Thoracic aorta (tissue), 2 donors: ENCODE measurements at regions not wholly inside any gene's neighbourhood (a gene's known extent, or its start where the extent isn't known, plus 50 kb on each side); places are given as distances from the start of the nearest gene placed in this dataset.

Experiments used
- ATAC-seq: fragments of 150-250 bp; one replicate; pipeline ENCODE4 v1.8.0; 2017; ENCODE audit warnings: low read depth; ENCODE audit not compliant: insufficient number of reproducible peaks, low FRiP score
- DNase-seq: peaks from one replicate; pipeline ENCODE4 v3.0.0-alpha.2; 2020; ENCODE audit warnings: low spot score
- H3K27ac ChIP-seq, 2 donors: fragments of 200-600 bp; sonication (generic); 1 replicate in 1 of 2; 2 replicates in 1 of 2; pipeline ENCODE4 v1.5.1; 2016; ENCODE audit warnings: mild to moderate bottlenecking in 2 of 2, moderate library complexity in 2 of 2
- H3K27me3 ChIP-seq: fragments of 200-600 bp; sonication (generic); replicated peaks from 2 replicates; pipeline ENCODE4 v1.6.0; 2016; ENCODE audit warnings: mild to moderate bottlenecking; ENCODE audit not compliant: insufficient read depth
- H3K36me3 ChIP-seq: fragments of 200-600 bp; sonication (generic); one replicate; pipeline ENCODE4 v1.5.1; 2016
- H3K4me1 ChIP-seq, 2 donors: fragments of 200-600 bp; sonication (generic); 1 replicate in 1 of 2; 2 replicates in 1 of 2; pipeline versions ENCODE4 v1.5.1 to v1.6.0; 2016; ENCODE audit warnings: low read depth in 2 of 2, mild to moderate bottlenecking in 1 of 2; ENCODE audit not compliant: control insufficient read depth in 1 of 2
- H3K4me3 ChIP-seq: fragments of 200-600 bp; sonication (generic); 2 replicates; pipeline ENCODE4 v1.5.1; 2016; ENCODE audit warnings: mild to moderate bottlenecking
- H3K9me3 ChIP-seq: fragments of 200-600 bp; sonication (generic); 2 replicates; pipeline ENCODE4 v1.5.1; 2016
- CTCF ChIP-seq: fragments of 200-600 bp; sonication (generic); IDR thresholded peaks from one replicate; pipeline ENCODE4 v1.5.1; 2019; ENCODE audit warnings: antibody characterized with exemption

- ATAC-seq: no peak
- peaks cover 0 to 10% of the 10 kb centered on the region in 2 donors for H3K4me1 ChIP-seq
- H3K4me3 ChIP-seq: no peak overlapping the region
- H3K27ac ChIP-seq: no peak overlapping the region
- peaks cover 6% of the 10 kb centered on the region for H3K9me3 ChIP-seq
- no peak for TF ChIP-seq CTCF
- no peaks in the 10 kb centered on the region for H3K27me3 ChIP-seq
- no peak for DNase-seq
- no peaks in the 10 kb centered on the region for H3K36me3 ChIP-seq
Measured at GRCh38 chr2:43021791-43022509, 204.5 kb downstream of the ZFP36L2 start.

- peaks cover 6% of the 10 kb centered on the region for H3K9me3 ChIP-seq
- H3K36me3 ChIP-seq: no peaks in the 10 kb centered on the region
- H3K4me3 ChIP-seq: no peak overlapping the region
- H3K27ac ChIP-seq: no peak overlapping the region
- H3K27me3 ChIP-seq: no peaks in the 10 kb centered on the region
- no peak for DNase-seq
- H3K4me1 ChIP-seq: peaks cover 0 to 10% of the 10 kb centered on the region in 2 donors
- no peak for TF ChIP-seq CTCF
- no peak for ATAC-seq
Measured at GRCh38 chr2:43020990-43021669, 205.3 kb downstream of the ZFP36L2 start.

GRCh38 chr2:43020296-43020695 is 206.1 kb downstream of the ZFP36L2 start:
- no peak for DNase-seq
- Histone ChIP-seq H3K9me3 (peaks cover 6% of the 10 kb centered on the region), H3K27me3 (no peaks in the 10 kb centered on the region), H3K4me3 (no peak overlapping the region), H3K36me3 (no peaks in the 10 kb centered on the region), H3K27ac (no peak overlapping the region), H3K4me1 (peaks cover 0 to 10% of the 10 kb centered on the region in 2 donors)
- no peak for TF ChIP-seq CTCF
- ATAC-seq: no peak

GRCh38 chr2:43019536-43020183 is 206.7 kb downstream of the ZFP36L2 start:
- Histone ChIP-seq H3K27me3 (no peaks in the 10 kb centered on the region), H3K4me1 (peaks cover 0 to 7% of the 10 kb centered on the region in 2 donors), H3K9me3 (peaks cover 6% of the 10 kb centered on the region), H3K36me3 (no peaks in the 10 kb centered on the region), H3K4me3 (no peak overlapping the region), H3K27ac (no peak overlapping the region)
- no peak for ATAC-seq
- DNase-seq: no peak
- TF ChIP-seq CTCF: no peak

- H3K27ac ChIP-seq: no peak overlapping the region
- H3K9me3 ChIP-seq: peaks cover 6% of the 10 kb centered on the region
- ATAC-seq: no peak
- DNase-seq: no peak
- H3K4me1 ChIP-seq: peaks cover 0 to under 1% of the 10 kb centered on the region in 2 donors
- TF ChIP-seq CTCF: no peak
- no peak overlapping the region for H3K4me3 ChIP-seq
- no peaks in the 10 kb centered on the region for H3K27me3 ChIP-seq
- H3K36me3 ChIP-seq: no peaks in the 10 kb centered on the region
Measured at GRCh38 chr2:43019025-43019367, 207.4 kb downstream of the ZFP36L2 start.
